Parathyroid adenoma (tissue), 2 donors: ENCODE measurements at regions not wholly inside any gene's neighbourhood (a gene's known extent, or its start where the extent isn't known, plus 50 kb on each side); places are given as distances from the start of the nearest gene placed in this dataset.
"Not testable (repeated sequence)": the region's sequence is repeated elsewhere in the genome, so short reads cannot be mapped to it uniquely, and the experiment has no call there.

Experiments used
- H2AFZ ChIP-seq: fragments of 300-600 bp; sonication (generic); one replicate; pipeline ENCODE4 v1.7.0; 2017; ENCODE audit warnings: antibody characterized with exemption, mild to moderate bottlenecking
- H3K27ac ChIP-seq: fragments of 300-600 bp; sonication (generic); one replicate; pipeline ENCODE4 v1.7.0; 2017
- H3K27me3 ChIP-seq: fragments of 300-600 bp; sonication (generic); one replicate; pipeline ENCODE4 v1.7.0; 2017; ENCODE audit warnings: low read length; ENCODE audit not compliant: control insufficient read depth, insufficient read depth
- H3K36me3 ChIP-seq: fragments of 300-600 bp; sonication (generic); one replicate; pipeline ENCODE4 v1.7.0; 2017; ENCODE audit warnings: low read length; ENCODE audit not compliant: control insufficient read depth, insufficient read depth
- H3K4me1 ChIP-seq: fragments of 300-600 bp; sonication (generic); one replicate; pipeline ENCODE4 v1.7.0; 2017; ENCODE audit warnings: control low read depth
- H3K4me2 ChIP-seq: fragments of 300-600 bp; sonication (generic); one replicate; pipeline ENCODE4 v1.7.0; 2017; ENCODE audit warnings: low read length
- H3K4me3 ChIP-seq: fragments of 300-600 bp; sonication (generic); one replicate; pipeline ENCODE4 v1.7.0; 2017; ENCODE audit warnings: low read depth, low read length
- H3K79me2 ChIP-seq: fragments of 300-600 bp; sonication (generic); one replicate; pipeline ENCODE4 v1.7.0; 2017; ENCODE audit warnings: control low read depth
- H3K9ac ChIP-seq: fragments of 300-600 bp; sonication (generic); one replicate; pipeline ENCODE4 v1.7.0; 2017; ENCODE audit warnings: mild to moderate bottlenecking
- H3K9me3 ChIP-seq: fragments of 300-600 bp; sonication (generic); one replicate; pipeline ENCODE4 v1.7.0; 2017; ENCODE audit warnings: low read length; ENCODE audit not compliant: control insufficient read depth
- TF ChIP-seq, protein P1 (sequence below): fragments of 300-600 bp; sonication (generic); IDR thresholded peaks from one replicate; pipeline ENCODE4 v1.7.0; 2017; ENCODE audit warnings: antibody characterized with exemption, mild to moderate bottlenecking
- donor health status: primary hyperparathyroidism.

GRCh38 chr11:87560352-87560751 is 522.6 kb downstream of the TMEM135 start:
- Histone ChIP-seq H3K27me3 (no peaks in the 10 kb centered on the region), H3K9ac (no peak overlapping the region), H3K4me3 (no peak overlapping the region), H3K79me2 (no peaks in the 10 kb centered on the region), H3K4me2 (no peak overlapping the region), H2AFZ (no peak overlapping the region), H3K9me3 (no peaks in the 10 kb centered on the region), H3K27ac (no peak overlapping the region), H3K36me3 (no peaks in the 10 kb centered on the region), H3K4me1 (no peaks in the 10 kb centered on the region)
- TF ChIP-seq, protein P1, sequence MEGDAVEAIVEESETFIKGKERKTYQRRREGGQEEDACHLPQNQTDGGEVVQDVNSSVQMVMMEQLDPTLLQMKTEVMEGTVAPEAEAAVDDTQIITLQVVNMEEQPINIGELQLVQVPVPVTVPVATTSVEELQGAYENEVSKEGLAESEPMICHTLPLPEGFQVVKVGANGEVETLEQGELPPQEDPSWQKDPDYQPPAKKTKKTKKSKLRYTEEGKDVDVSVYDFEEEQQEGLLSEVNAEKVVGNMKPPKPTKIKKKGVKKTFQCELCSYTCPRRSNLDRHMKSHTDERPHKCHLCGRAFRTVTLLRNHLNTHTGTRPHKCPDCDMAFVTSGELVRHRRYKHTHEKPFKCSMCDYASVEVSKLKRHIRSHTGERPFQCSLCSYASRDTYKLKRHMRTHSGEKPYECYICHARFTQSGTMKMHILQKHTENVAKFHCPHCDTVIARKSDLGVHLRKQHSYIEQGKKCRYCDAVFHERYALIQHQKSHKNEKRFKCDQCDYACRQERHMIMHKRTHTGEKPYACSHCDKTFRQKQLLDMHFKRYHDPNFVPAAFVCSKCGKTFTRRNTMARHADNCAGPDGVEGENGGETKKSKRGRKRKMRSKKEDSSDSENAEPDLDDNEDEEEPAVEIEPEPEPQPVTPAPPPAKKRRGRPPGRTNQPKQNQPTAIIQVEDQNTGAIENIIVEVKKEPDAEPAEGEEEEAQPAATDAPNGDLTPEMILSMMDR: no peak

GRCh38 chr11:87559852-87560251 is 522.1 kb downstream of the TMEM135 start:
- H3K27me3 ChIP-seq, H3K79me2 ChIP-seq, H3K9ac ChIP-seq, H3K4me3 ChIP-seq, H3K4me1 ChIP-seq, H3K27ac ChIP-seq, H3K36me3 ChIP-seq, H3K4me2 ChIP-seq, H3K9me3 ChIP-seq, H2AFZ ChIP-seq: not testable (repeated sequence)

DNA sequence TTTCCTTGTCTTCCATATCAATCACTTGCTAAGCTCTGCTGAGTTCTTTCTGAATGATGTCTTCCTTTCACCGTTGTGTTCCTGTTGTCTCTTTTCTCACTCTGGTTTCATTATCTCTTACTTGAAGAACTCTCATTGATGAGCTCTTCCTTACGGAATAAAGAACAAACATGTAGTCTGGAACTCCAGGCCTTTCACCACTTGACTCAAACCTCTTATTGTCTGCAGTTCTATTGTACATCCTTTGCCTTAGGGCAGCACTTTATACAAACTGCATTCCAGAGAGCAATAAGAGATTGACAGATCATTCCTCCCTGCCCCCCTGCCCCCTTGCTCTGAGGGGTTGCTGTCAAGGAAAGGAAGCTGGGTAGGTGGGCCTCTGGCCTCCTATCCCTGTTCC is 517.4 kb downstream of the TMEM135 start:
- Histone ChIP-seq H3K9me3 (no peaks in the 10 kb centered on the region), H3K79me2 (no peaks in the 10 kb centered on the region), H3K4me3 (no peak overlapping the region), H3K9ac (no peak overlapping the region), H3K27ac (no peak overlapping the region), H3K4me1 (no peaks in the 10 kb centered on the region), H3K27me3 (no peaks in the 10 kb centered on the region), H3K36me3 (no peaks in the 10 kb centered on the region), H3K4me2 (no peak overlapping the region), H2AFZ (no peak overlapping the region)
- TF ChIP-seq, protein P1: no peak

DNA sequence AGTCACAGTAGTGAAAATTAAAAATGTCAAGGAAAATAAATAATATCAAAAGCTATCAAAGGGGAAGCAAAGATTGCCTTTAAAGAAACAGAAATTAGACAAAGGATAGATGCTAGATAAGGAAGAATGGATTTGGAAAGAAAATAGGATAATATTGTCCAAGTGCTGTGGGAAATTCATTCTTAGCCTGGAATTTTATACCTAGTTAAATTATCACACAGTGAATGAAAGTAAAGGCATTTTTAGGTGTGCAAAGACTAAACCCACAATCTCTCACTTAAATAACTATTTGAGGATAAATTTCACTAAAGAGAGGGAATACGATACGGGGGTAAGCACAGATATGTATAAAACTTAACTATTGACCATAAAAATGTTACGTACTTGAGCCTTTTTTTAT is 511.1 kb downstream of the TMEM135 start:
- no peak overlapping the region for H3K9ac ChIP-seq
- H3K27ac ChIP-seq: no peak overlapping the region
- no peak overlapping the region for H3K4me3 ChIP-seq
- H3K27me3 ChIP-seq: no peaks in the 10 kb centered on the region
- H3K79me2 ChIP-seq: no peaks in the 10 kb centered on the region
- no peak overlapping the region for H2AFZ ChIP-seq
- no peaks in the 10 kb centered on the region for H3K4me1 ChIP-seq
- H3K36me3 ChIP-seq: no peaks in the 10 kb centered on the region
- TF ChIP-seq, protein P1: no peak
- H3K4me2 ChIP-seq: no peak overlapping the region
- no peaks in the 10 kb centered on the region for H3K9me3 ChIP-seq

DNA sequence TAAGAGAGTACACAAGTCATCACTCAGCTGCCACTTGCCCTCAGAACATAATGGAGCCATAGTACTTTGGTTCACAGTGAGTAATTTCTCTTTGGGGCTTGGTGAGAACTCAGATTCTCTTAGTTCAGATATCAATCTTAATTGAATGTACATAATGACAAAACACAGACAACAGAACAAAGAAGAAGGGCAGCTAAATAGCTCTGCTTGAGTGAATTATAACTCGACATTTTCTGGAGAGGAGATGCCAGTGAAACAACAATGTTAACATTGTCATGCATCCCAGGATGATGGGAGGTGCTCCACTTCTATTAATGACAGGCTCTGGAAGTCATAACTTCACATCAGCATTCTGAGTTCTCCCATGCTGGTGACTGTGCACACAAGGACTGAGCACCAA is 508.1 kb downstream of the TMEM135 start:
- TF ChIP-seq, protein P1: no peak
- Histone ChIP-seq H3K27me3 (no peaks in the 10 kb centered on the region), H3K9ac (no peak overlapping the region), H2AFZ (no peak overlapping the region), H3K36me3 (no peaks in the 10 kb centered on the region), H3K9me3 (no peaks in the 10 kb centered on the region), H3K4me1 (no peaks in the 10 kb centered on the region), H3K4me2 (no peak overlapping the region), H3K79me2 (no peaks in the 10 kb centered on the region), H3K27ac (no peak overlapping the region), H3K4me3 (no peak overlapping the region)
